ENCODE measurements at regions not wholly inside any gene's neighbourhood (a gene's known extent, or its start where the extent isn't known, plus 50 kb on each side); places are given as distances from the start of the nearest gene placed in this dataset.

DNA sequence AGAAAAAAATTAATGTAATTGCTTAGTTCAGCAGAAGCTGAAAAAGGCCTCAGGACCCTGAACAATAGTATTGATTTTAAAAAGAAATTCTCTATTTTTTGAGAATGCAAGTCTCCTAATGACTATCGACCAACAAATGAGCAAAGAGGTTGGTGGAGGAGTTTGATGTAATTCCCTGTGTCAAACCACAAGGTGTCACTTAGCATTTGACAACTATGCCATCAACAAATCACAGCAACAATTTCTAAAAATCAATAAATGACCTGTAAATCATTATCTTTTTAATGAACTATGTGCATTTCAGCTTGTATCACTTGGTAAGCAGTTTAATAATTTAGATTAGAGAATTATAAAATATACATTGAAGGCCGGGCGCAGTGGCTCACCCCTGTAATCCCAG lies 133.7 kb downstream of the PRELID2 start:
- ATAC-seq = no peak
- no peak for TF ChIP-seq ZC3H10 (CRISPR knock-in tag; IDR thresholded peaks at IDR 0.05)
- no peak for TF ChIP-seq ISL1 (CRISPR knock-in tag; IDR thresholded peaks at IDR 0.05)
- TF ChIP-seq SNAI2 (CRISPR knock-in tag; IDR thresholded peaks at IDR 0.05) = no peak
- no peak for TF ChIP-seq TCF4 (CRISPR knock-in tag; IDR thresholded peaks at IDR 0.05; ENCODE audit: borderline replicate concordance)
- no peak for TF ChIP-seq ZNF8 (CRISPR knock-in tag; IDR thresholded peaks at IDR 0.05)
- no peak for TF ChIP-seq ESRRG (CRISPR knock-in tag; IDR thresholded peaks at IDR 0.05)
- TF ChIP-seq ZFP30 (CRISPR knock-in tag; IDR thresholded peaks at IDR 0.05) = no peak
- TF ChIP-seq RARB (CRISPR knock-in tag; IDR thresholded peaks at IDR 0.05) = no peak
- TF ChIP-seq GLIS3 (CRISPR knock-in tag; IDR thresholded peaks at IDR 0.05) = no peak
- TF ChIP-seq ZNF70 (CRISPR knock-in tag; IDR thresholded peaks at IDR 0.05) = no peak
- TF ChIP-seq, protein P1, sequence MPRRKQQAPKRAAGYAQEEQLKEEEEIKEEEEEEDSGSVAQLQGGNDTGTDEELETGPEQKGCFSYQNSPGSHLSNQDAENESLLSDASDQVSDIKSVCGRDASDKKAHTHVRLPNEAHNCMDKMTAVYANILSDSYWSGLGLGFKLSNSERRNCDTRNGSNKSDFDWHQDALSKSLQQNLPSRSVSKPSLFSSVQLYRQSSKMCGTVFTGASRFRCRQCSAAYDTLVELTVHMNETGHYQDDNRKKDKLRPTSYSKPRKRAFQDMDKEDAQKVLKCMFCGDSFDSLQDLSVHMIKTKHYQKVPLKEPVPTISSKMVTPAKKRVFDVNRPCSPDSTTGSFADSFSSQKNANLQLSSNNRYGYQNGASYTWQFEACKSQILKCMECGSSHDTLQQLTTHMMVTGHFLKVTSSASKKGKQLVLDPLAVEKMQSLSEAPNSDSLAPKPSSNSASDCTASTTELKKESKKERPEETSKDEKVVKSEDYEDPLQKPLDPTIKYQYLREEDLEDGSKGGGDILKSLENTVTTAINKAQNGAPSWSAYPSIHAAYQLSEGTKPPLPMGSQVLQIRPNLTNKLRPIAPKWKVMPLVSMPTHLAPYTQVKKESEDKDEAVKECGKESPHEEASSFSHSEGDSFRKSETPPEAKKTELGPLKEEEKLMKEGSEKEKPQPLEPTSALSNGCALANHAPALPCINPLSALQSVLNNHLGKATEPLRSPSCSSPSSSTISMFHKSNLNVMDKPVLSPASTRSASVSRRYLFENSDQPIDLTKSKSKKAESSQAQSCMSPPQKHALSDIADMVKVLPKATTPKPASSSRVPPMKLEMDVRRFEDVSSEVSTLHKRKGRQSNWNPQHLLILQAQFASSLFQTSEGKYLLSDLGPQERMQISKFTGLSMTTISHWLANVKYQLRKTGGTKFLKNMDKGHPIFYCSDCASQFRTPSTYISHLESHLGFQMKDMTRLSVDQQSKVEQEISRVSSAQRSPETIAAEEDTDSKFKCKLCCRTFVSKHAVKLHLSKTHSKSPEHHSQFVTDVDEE (CRISPR knock-in tag; IDR thresholded peaks at IDR 0.05) = no peak
- no peak for TF ChIP-seq CSDC2 (CRISPR knock-in tag; IDR thresholded peaks at IDR 0.05)
- TF ChIP-seq ZNF565 (CRISPR knock-in tag; conservative IDR thresholded peaks at IDR 0.05; ENCODE audit: low read depth) = no peak
- TF ChIP-seq, protein P2, sequence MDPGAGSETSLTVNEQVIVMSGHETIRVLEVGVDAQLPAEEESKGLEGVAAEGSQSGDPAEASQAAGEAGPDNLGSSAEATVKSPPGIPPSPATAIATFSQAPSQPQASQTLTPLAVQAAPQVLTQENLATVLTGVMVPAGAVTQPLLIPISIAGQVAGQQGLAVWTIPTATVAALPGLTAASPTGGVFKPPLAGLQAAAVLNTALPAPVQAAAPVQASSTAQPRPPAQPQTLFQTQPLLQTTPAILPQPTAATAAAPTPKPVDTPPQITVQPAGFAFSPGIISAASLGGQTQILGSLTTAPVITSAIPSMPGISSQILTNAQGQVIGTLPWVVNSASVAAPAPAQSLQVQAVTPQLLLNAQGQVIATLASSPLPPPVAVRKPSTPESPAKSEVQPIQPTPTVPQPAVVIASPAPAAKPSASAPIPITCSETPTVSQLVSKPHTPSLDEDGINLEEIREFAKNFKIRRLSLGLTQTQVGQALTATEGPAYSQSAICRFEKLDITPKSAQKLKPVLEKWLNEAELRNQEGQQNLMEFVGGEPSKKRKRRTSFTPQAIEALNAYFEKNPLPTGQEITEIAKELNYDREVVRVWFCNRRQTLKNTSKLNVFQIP (CRISPR knock-in tag; IDR thresholded peaks at IDR 0.05; ENCODE audit: borderline replicate concordance, low read depth) = no peak
- TF ChIP-seq, protein P3, sequence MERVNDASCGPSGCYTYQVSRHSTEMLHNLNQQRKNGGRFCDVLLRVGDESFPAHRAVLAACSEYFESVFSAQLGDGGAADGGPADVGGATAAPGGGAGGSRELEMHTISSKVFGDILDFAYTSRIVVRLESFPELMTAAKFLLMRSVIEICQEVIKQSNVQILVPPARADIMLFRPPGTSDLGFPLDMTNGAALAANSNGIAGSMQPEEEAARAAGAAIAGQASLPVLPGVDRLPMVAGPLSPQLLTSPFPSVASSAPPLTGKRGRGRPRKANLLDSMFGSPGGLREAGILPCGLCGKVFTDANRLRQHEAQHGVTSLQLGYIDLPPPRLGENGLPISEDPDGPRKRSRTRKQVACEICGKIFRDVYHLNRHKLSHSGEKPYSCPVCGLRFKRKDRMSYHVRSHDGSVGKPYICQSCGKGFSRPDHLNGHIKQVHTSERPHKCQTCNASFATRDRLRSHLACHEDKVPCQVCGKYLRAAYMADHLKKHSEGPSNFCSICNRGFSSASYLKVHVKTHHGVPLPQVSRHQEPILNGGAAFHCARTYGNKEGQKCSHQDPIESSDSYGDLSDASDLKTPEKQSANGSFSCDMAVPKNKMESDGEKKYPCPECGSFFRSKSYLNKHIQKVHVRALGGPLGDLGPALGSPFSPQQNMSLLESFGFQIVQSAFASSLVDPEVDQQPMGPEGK (CRISPR knock-in tag; IDR thresholded peaks at IDR 0.05; ENCODE audit: borderline replicate concordance) = no peak
- TF ChIP-seq BACH2 (CRISPR knock-in tag; IDR thresholded peaks at IDR 0.05; ENCODE audit: borderline replicate concordance) = no peak

DNA sequence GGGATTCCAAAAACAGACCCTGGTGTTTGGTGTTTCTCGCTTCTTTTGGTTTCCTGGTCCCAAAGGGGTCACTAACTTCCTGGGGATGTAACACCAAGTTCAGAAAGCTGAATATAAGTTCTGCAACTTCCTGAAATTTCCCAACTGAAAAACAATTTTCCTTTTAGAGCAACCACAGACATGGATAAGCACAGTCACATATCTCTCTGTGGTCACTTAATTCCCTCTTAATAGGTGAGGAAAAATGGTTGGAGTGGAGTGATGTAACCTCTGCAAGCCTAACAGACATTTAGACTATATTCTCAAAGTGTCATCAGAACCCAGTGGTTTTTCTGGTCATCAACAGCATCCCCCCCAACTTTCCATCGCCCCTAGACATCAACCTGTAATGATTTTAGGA lies 135.3 kb downstream of the PRELID2 start:
- no peak for ATAC-seq
- TF ChIP-seq, protein P4, sequence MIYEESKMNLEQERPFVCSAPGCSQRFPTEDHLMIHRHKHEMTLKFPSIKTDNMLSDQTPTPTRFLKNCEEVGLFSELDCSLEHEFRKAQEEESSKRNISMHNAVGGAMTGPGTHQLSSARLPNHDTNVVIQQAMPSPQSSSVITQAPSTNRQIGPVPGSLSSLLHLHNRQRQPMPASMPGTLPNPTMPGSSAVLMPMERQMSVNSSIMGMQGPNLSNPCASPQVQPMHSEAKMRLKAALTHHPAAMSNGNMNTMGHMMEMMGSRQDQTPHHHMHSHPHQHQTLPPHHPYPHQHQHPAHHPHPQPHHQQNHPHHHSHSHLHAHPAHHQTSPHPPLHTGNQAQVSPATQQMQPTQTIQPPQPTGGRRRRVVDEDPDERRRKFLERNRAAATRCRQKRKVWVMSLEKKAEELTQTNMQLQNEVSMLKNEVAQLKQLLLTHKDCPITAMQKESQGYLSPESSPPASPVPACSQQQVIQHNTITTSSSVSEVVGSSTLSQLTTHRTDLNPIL (CRISPR knock-in tag; IDR thresholded peaks at IDR 0.05; ENCODE audit: low read depth) = no peak
- no peak for TF ChIP-seq ZFP30 (CRISPR knock-in tag; IDR thresholded peaks at IDR 0.05)
- TF ChIP-seq, protein P5, sequence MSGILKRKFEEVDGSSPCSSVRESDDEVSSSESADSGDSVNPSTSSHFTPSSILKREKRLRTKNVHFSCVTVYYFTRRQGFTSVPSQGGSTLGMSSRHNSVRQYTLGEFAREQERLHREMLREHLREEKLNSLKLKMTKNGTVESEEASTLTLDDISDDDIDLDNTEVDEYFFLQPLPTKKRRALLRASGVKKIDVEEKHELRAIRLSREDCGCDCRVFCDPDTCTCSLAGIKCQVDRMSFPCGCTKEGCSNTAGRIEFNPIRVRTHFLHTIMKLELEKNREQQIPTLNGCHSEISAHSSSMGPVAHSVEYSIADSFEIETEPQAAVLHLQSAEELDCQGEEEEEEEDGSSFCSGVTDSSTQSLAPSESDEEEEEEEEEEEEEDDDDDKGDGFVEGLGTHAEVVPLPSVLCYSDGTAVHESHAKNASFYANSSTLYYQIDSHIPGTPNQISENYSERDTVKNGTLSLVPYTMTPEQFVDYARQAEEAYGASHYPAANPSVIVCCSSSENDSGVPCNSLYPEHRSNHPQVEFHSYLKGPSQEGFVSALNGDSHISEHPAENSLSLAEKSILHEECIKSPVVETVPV (CRISPR knock-in tag; IDR thresholded peaks at IDR 0.05) = no peak
- TF ChIP-seq, protein P1 (CRISPR knock-in tag; IDR thresholded peaks at IDR 0.05) = no peak
- TF ChIP-seq TCF4 (CRISPR knock-in tag; IDR thresholded peaks at IDR 0.05; ENCODE audit: borderline replicate concordance) = no peak
- TF ChIP-seq CSDC2 (CRISPR knock-in tag; IDR thresholded peaks at IDR 0.05) = no peak
- no peak for TF ChIP-seq ZNF70 (CRISPR knock-in tag; IDR thresholded peaks at IDR 0.05)
- no peak for TF ChIP-seq PPARA (CRISPR knock-in tag; IDR thresholded peaks at IDR 0.05; ENCODE audit: borderline replicate concordance)
- TF ChIP-seq ARNTL (CRISPR knock-in tag; IDR thresholded peaks at IDR 0.05; ENCODE audit: borderline replicate concordance, low read depth) = no peak
